Vagina (tissue), 2 donors: ENCODE measurements at regions not wholly inside any gene's neighbourhood (a gene's known extent, or its start where the extent isn't known, plus 50 kb on each side); places are given as distances from the start of the nearest gene placed in this dataset.

Source experiments
- DNase-seq, 2 donors: peaks; one replicate each; pipeline ENCODE4 v3.0.0-alpha.2; 2017; ENCODE audit errors: extremely low spot score in 2 of 2
- H3K27ac ChIP-seq: fragments of 200-600 bp; sonication (generic); one replicate; pipeline ENCODE4 v1.5.1; 2019
- H3K27me3 ChIP-seq: fragments of 200-600 bp; sonication (generic); one replicate; pipeline ENCODE4 v1.5.1; 2019
- H3K36me3 ChIP-seq, 2 donors: fragments of 200-600 bp; sonication (generic); one replicate each; pipeline ENCODE4 v1.5.1; 2017 to 2019
- H3K4me1 ChIP-seq: fragments of 200-600 bp; sonication (generic); one replicate; pipeline ENCODE4 v1.5.1; 2019
- H3K4me3 ChIP-seq, 2 donors: fragments of 200-600 bp; sonication (generic); 1 replicate in 1 of 2; 2 replicates in 1 of 2; pipeline ENCODE4 v1.5.1; 2016 to 2019
- H3K9me3 ChIP-seq: fragments of 200-600 bp; sonication (generic); one replicate; pipeline ENCODE4 v1.5.1; 2019
- CTCF ChIP-seq, 3 experiments: fragments of 450-650 bp in 2 of 3; fragments of 200-600 bp in 1 of 3; sonication (generic) in 1 of 3; IDR thresholded peaks; one replicate each; pipeline ENCODE4 v1.5.1; 2017 to 2019; ENCODE audit warnings: antibody characterized with exemption in 3 of 3, mild to moderate bottlenecking in 2 of 3, moderate library complexity in 2 of 3
- POLR2A ChIP-seq, 2 donors: fragments of 450-650 bp; IDR thresholded peaks; one replicate each; pipeline ENCODE4 v1.6.1; 2017; ENCODE audit warnings: antibody characterized with exemption in 2 of 2, mild to moderate bottlenecking in 2 of 2, moderate library complexity in 2 of 2
- POLR2AphosphoS5 ChIP-seq, 2 donors: sonication (generic); formaldehyde crosslinking; IDR thresholded peaks; one replicate each; pipeline ENCODE4 v1.9.0; 2017; ENCODE audit warnings: antibody characterized with exemption in 2 of 2, mild to moderate bottlenecking in 2 of 2, low read depth in 1 of 2; ENCODE audit not compliant: insufficient read depth in 1 of 2
- intact Hi-C: fragments of 100-400 bp; cut with DNase I; formaldehyde crosslinking; loops from one replicate; pipeline ENCODE4 v1.15.1; 2023

GRCh38 chr14:51574009-51574408 is 77.7 kb upstream of the FRMD6 start:
- no peaks in the 10 kb centered on the region for H3K27me3 ChIP-seq
- intact Hi-C loops = no loop called here
- no peak overlapping the region for H3K27ac ChIP-seq
- H3K36me3 ChIP-seq = no peaks in the 10 kb centered on the region
- TF ChIP-seq CTCF (IDR thresholded peaks at IDR 0.05) = no peak
- H3K4me3 ChIP-seq = no peak overlapping the region
- DNase-seq = no peak
- H3K9me3 ChIP-seq = no peaks in the 10 kb centered on the region
- H3K4me1 ChIP-seq = no peaks in the 10 kb centered on the region

- no peaks in the 10 kb centered on the region for H3K36me3 ChIP-seq
- intact Hi-C loops = no loop called here
Observed at GRCh38 chr14:51575349-51576116, 76.2 kb upstream of the FRMD6 start.

GRCh38 chr14:51576117-51576430 is 75.6 kb upstream of the FRMD6 start:
- H3K9me3 ChIP-seq = no peaks in the 10 kb centered on the region
- TF ChIP-seq POLR2A (IDR thresholded peaks at IDR 0.05) (no peak), CTCF (IDR thresholded peaks at IDR 0.05) (no peak), POLR2AphosphoS5 (IDR thresholded peaks at IDR 0.05; ENCODE audit: insufficient read depth in 1 of 2, low read depth in 1 of 2) (no peak)
- H3K27me3 ChIP-seq = no peaks in the 10 kb centered on the region
- no peak overlapping the region for H3K27ac ChIP-seq
- no peaks in the 10 kb centered on the region for H3K4me1 ChIP-seq
- intact Hi-C loops = no loop called here
- H3K36me3 ChIP-seq = no peaks in the 10 kb centered on the region
- no peak overlapping the region for H3K4me3 ChIP-seq
- no peak for DNase-seq

More at GRCh38 chr14:51575349-51576116, 76.2 kb upstream of the FRMD6 start:
- no peak overlapping the region for H3K27ac ChIP-seq
- H3K27me3 ChIP-seq = no peaks in the 10 kb centered on the region
- DNase-seq = no peak
- TF ChIP-seq POLR2AphosphoS5 (IDR thresholded peaks at IDR 0.05; ENCODE audit: insufficient read depth in 1 of 2, low read depth in 1 of 2) (no peak), POLR2A (IDR thresholded peaks at IDR 0.05) (no peak), CTCF (IDR thresholded peaks at IDR 0.05) (no peak)
- H3K9me3 ChIP-seq = no peaks in the 10 kb centered on the region
- no peaks in the 10 kb centered on the region for H3K4me1 ChIP-seq
- H3K4me3 ChIP-seq = no peak overlapping the region

- no peaks in the 10 kb centered on the region for H3K9me3 ChIP-seq
- no peaks in the 10 kb centered on the region for H3K36me3 ChIP-seq
- H3K27me3 ChIP-seq = no peaks in the 10 kb centered on the region
- no peak overlapping the region for H3K27ac ChIP-seq
- no peak for TF ChIP-seq POLR2AphosphoS5 (IDR thresholded peaks at IDR 0.05; ENCODE audit: insufficient read depth in 1 of 2, low read depth in 1 of 2)
- no peak for TF ChIP-seq CTCF (IDR thresholded peaks at IDR 0.05)
- TF ChIP-seq POLR2A (IDR thresholded peaks at IDR 0.05) = no peak
- DNase-seq = no peak
- H3K4me3 ChIP-seq = no peak overlapping the region
- intact Hi-C loops = no loop called here
- H3K4me1 ChIP-seq = no peaks in the 10 kb centered on the region
Observed at GRCh38 chr14:51576879-51577278, 74.8 kb upstream of the FRMD6 start.

- no peak overlapping the region for H3K27ac ChIP-seq
- no peak overlapping the region for H3K4me3 ChIP-seq
- TF ChIP-seq CTCF (IDR thresholded peaks at IDR 0.05) (no peak), POLR2A (IDR thresholded peaks at IDR 0.05) (no peak), POLR2AphosphoS5 (IDR thresholded peaks at IDR 0.05; ENCODE audit: insufficient read depth in 1 of 2, low read depth in 1 of 2) (no peak)
- DNase-seq = no peak
- H3K4me1 ChIP-seq = no peaks in the 10 kb centered on the region
- H3K36me3 ChIP-seq = no peaks in the 10 kb centered on the region
- intact Hi-C loops = no loop called here
- H3K27me3 ChIP-seq = no peaks in the 10 kb centered on the region
- no peaks in the 10 kb centered on the region for H3K9me3 ChIP-seq
Observed at GRCh38 chr14:51578853-51579252, 72.9 kb upstream of the FRMD6 start.
